NCI-H1105 treated with DMSO at 0.1 percent for 48 hours (cell line): ENCODE measurements at regions not wholly inside any gene's neighbourhood (a gene's known extent, or its start where the extent isn't known, plus 50 kb on each side); places are given as distances from the start of the nearest gene placed in this dataset.

Experiments
- DNase-seq: peaks from one replicate; lab custom pipeline; 2025; lab: John Stamatoyannopoulos, UW

- DNase-seq = no peak
Observed at GRCh38 chr20:22315073-22315472, 269.3 kb downstream of the FOXA2 start.

- DNase-seq = peak; percentile 62
Observed at GRCh38 chr20:22312744-22313346, 271.5 kb downstream of the FOXA2 start.

- DNase-seq = no peak
Observed at GRCh38 chr20:22308934-22309333, 275.4 kb downstream of the FOXA2 start.

GRCh38 chr20:22307409-22307808 is 277.0 kb downstream of the FOXA2 start:
- DNase-seq = peak; percentile 34

- no peak for DNase-seq
Observed at GRCh38 chr20:22305381-22305780, 279.0 kb downstream of the FOXA2 start.

- no peak for DNase-seq
Observed at GRCh38 chr20:22303523-22303922, 280.8 kb downstream of the FOXA2 start.

- no peak for DNase-seq
Observed at GRCh38 chr20:22302039-22302438, 282.3 kb downstream of the FOXA2 start.

GRCh38 chr20:22293886-22294285 is 290.5 kb downstream of the FOXA2 start:
- DNase-seq = no peak

GRCh38 chr20:22289442-22289841 is 294.9 kb downstream of the FOXA2 start:
- DNase-seq = no peak

- no peak for DNase-seq
Observed at GRCh38 chr20:22288957-22289356, 295.4 kb downstream of the FOXA2 start.

GRCh38 chr20:22288156-22288555 is 296.2 kb downstream of the FOXA2 start:
- DNase-seq = no peak

- no peak for DNase-seq
Observed at GRCh38 chr20:22285555-22285954, 298.8 kb downstream of the FOXA2 start.

GRCh38 chr20:22282696-22283095 is 301.7 kb downstream of the FOXA2 start:
- no peak for DNase-seq

- no peak for DNase-seq
Observed at GRCh38 chr20:22274330-22274729, 310.0 kb downstream of the FOXA2 start.

- no peak for DNase-seq
Observed at GRCh38 chr20:22268675-22269074, 315.7 kb downstream of the FOXA2 start.

GRCh38 chr20:22264917-22265316 is 319.5 kb downstream of the FOXA2 start:
- DNase-seq = no peak

GRCh38 chr20:22260506-22260905 is 323.9 kb downstream of the FOXA2 start:
- no peak for DNase-seq

GRCh38 chr20:22257912-22258311 is 326.5 kb downstream of the FOXA2 start:
- no peak for DNase-seq

GRCh38 chr20:22248051-22248667 is 336.2 kb downstream of the FOXA2 start:
- DNase-seq = peak; percentile 9

- DNase-seq = no peak
Observed at GRCh38 chr20:22245139-22245538, 339.2 kb downstream of the FOXA2 start.

GRCh38 chr20:22243067-22243466 is 341.3 kb downstream of the FOXA2 start:
- DNase-seq = no peak

- DNase-seq = no peak
Observed at GRCh38 chr20:22241609-22242008, 342.8 kb downstream of the FOXA2 start.

- DNase-seq = no peak
Observed at GRCh38 chr20:22232923-22233322, 351.4 kb downstream of the FOXA2 start.

GRCh38 chr20:22232473-22232872 is 351.9 kb downstream of the FOXA2 start:
- no peak for DNase-seq
